OCI-LY3 (cell line): ENCODE measurements at regions not wholly inside any gene's neighbourhood (a gene's known extent, or its start where the extent isn't known, plus 50 kb on each side); places are given as distances from the start of the nearest gene placed in this dataset.

Experiments
- CTCF ChIP-seq: fragments of 200-600, 300-600 bp; sonication (generic); IDR thresholded peaks from 2 replicates; pipeline ENCODE4 v1.5.1; 2014; ENCODE audit warnings: antibody characterized with exemption, low read length, low read depth
- EZH2phosphoT487 ChIP-seq: fragments of 200-600 bp; shearing (Covaris generic); IDR thresholded peaks from 2 replicates; pipeline ENCODE4 v1.6.1; 2018; ENCODE audit warnings: antibody characterized with exemption, mixed run types, low read depth

GRCh38 chr9:89884356-89885083 lies 279.7 kb downstream of the GADD45G start:
- TF ChIP-seq CTCF (no peak), EZH2phosphoT487 (no peak)
